ENCODE measurements at regions not wholly inside any gene's neighbourhood (a gene's known extent, or its start where the extent isn't known, plus 50 kb on each side); places are given as distances from the start of the nearest gene placed in this dataset.

- no peak overlapping the region for H2AFZ ChIP-seq
- H3K79me2 ChIP-seq = no peaks in the 10 kb centered on the region
- no peaks in the 10 kb centered on the region for H3K9me2 ChIP-seq (replicated peaks; ENCODE audit: insufficient read depth)
- no peaks in the 10 kb centered on the region for H3K27me3 ChIP-seq
- DNase-seq (ENCODE audit: low spot score) = no peak
- peaks cover 9% of the 10 kb centered on the region for H3K4me1 ChIP-seq (ENCODE audit: insufficient read depth)
- no peak overlapping the region for H3K27ac ChIP-seq
- H3K4me3 ChIP-seq = no peak overlapping the region
- WGBS (ENCODE audit: low lambda C conversion rate, missing lambda C conversion rate) = 36% methylated on average over 3 of the region's 3 CpGs
- no peaks in the 10 kb centered on the region for H3K36me3 ChIP-seq (replicated peaks; ENCODE audit: insufficient read depth, low read depth)
- H4K20me1 ChIP-seq (ENCODE audit: insufficient read depth, poor library complexity, severe bottlenecking) = no peaks in the 10 kb centered on the region
- H3K4me2 ChIP-seq = no peak overlapping the region
- TF ChIP-seq CTCF (IDR thresholded peaks at IDR 0.05; ENCODE audit: poor library complexity) (no peak), EZH2phosphoT487 (IDR thresholded peaks at IDR 0.05; ENCODE audit: low read depth, severe bottlenecking, unreplicated experiment) (no peak), EZH2 (IDR thresholded peaks at IDR 0.05; ENCODE audit: borderline replicate concordance) (no peak)
- H3K9me3 ChIP-seq (ENCODE audit: low read depth) = no peaks in the 10 kb centered on the region
Measured at GRCh38 chrX:20477219-20477618, 210.5 kb upstream of the RPS6KA3 start.

- Histone ChIP-seq H3K27me3 (no peaks in the 10 kb centered on the region), H3K4me1 (ENCODE audit: insufficient read depth) (no peaks in the 10 kb centered on the region), H3K9me2 (replicated peaks; ENCODE audit: insufficient read depth) (no peaks in the 10 kb centered on the region), H3K36me3 (replicated peaks; ENCODE audit: insufficient read depth, low read depth) (no peaks in the 10 kb centered on the region), H2AFZ (no peak overlapping the region), H3K79me2 (no peaks in the 10 kb centered on the region), H3K9me3 (ENCODE audit: low read depth) (no peaks in the 10 kb centered on the region), H3K27ac (no peak overlapping the region), H4K20me1 (ENCODE audit: insufficient read depth, poor library complexity, severe bottlenecking) (no peaks in the 10 kb centered on the region), H3K4me2 (no peak overlapping the region), H3K4me3 (no peak overlapping the region)
- TF ChIP-seq CTCF (IDR thresholded peaks at IDR 0.05; ENCODE audit: poor library complexity) (no peak), EZH2phosphoT487 (IDR thresholded peaks at IDR 0.05; ENCODE audit: low read depth, severe bottlenecking, unreplicated experiment) (no peak), EZH2 (IDR thresholded peaks at IDR 0.05; ENCODE audit: borderline replicate concordance) (no peak)
- 74% methylated on average over 4 of the region's 4 CpGs for WGBS (ENCODE audit: low lambda C conversion rate, missing lambda C conversion rate)
- DNase-seq (ENCODE audit: low spot score) = no peak
Measured at GRCh38 chrX:20472620-20473258, 206.0 kb upstream of the RPS6KA3 start.

- H3K27me3 ChIP-seq = no peaks in the 10 kb centered on the region
Measured at GRCh38 chrX:20472148-20472547, 205.4 kb upstream of the RPS6KA3 start.

More at GRCh38 chrX:20472148-20472547, 205.4 kb upstream of the RPS6KA3 start:
- Histone ChIP-seq H3K36me3 (replicated peaks; ENCODE audit: insufficient read depth, low read depth) (no peaks in the 10 kb centered on the region), H3K4me2 (no peak overlapping the region), H3K4me1 (ENCODE audit: insufficient read depth) (no peaks in the 10 kb centered on the region), H3K9me3 (ENCODE audit: low read depth) (no peaks in the 10 kb centered on the region), H3K4me3 (no peak overlapping the region), H3K9me2 (replicated peaks; ENCODE audit: insufficient read depth) (no peaks in the 10 kb centered on the region), H3K27ac (no peak overlapping the region), H3K79me2 (no peaks in the 10 kb centered on the region), H4K20me1 (ENCODE audit: insufficient read depth, poor library complexity, severe bottlenecking) (no peaks in the 10 kb centered on the region), H2AFZ (no peak overlapping the region)
- TF ChIP-seq CTCF (IDR thresholded peaks at IDR 0.05; ENCODE audit: poor library complexity) (no peak), EZH2 (IDR thresholded peaks at IDR 0.05; ENCODE audit: borderline replicate concordance) (no peak), EZH2phosphoT487 (IDR thresholded peaks at IDR 0.05; ENCODE audit: low read depth, severe bottlenecking, unreplicated experiment) (no peak)
- no peak for DNase-seq (ENCODE audit: low spot score)
- 69% methylated on average over 1 of the region's 1 CpG for WGBS (ENCODE audit: low lambda C conversion rate, missing lambda C conversion rate)

Measured in hepatocyte (in vitro differentiated cells).